ENCODE measurements at regions not wholly inside any gene's neighbourhood (a gene's known extent, or its start where the extent isn't known, plus 50 kb on each side); places are given as distances from the start of the nearest gene placed in this dataset.

DNA sequence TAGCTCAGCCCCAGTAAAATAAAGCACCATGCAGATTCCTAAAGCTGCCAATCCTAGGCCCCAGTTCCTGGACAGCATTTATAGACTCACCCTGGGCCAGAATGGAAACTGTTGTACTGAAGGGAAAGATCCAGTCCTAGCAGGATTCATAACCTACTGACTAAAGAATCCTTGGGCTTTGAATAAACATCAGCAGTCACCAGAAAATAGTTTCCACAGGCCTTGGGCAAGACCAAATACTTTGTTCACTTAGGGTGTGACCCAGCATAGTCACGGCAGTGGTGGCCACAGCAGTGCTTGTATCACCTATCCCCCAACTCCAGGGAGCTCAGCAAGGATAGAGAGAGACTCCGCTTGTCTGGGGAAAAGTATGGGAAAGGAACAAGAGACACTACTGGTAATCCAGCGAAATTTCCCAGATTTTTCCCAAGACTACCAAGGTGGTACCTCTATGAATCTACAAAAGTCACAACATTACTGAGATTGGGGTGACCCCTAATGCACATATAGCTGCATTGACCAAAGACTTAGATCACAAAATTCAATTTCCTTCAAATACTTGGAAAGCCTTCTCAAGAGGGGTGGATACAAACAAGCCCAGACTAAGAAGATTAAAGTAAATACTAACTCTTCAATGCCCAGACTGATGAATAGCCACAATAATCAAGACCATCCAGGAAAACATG lies 748.1 kb upstream of the LRATD1 start:
- Mint-ChIP-seq H3K27ac (no peak overlapping the region), H3K36me3 (no peaks in the 10 kb centered on the region), H3K4me1 (no peaks in the 10 kb centered on the region), H3K27me3 (no peaks in the 10 kb centered on the region), H3K9me3 (peaks cover 0 to 9% (median 3%) of the 10 kb centered on the region in 3 donors), H3K4me3 (no peak overlapping the region)
- Histone ChIP-seq H3K9me3 (no peaks in the 10 kb centered on the region), H3K27ac (ENCODE audit: low read length) (no peak overlapping the region), H3K36me3 (ENCODE audit: control insufficient read depth in 2 of 2, extremely low read depth in 1 of 2, insufficient read depth in 1 of 2, low read length in 1 of 2) (no peaks in the 10 kb centered on the region), H3K27me3 (replicated peaks in 1 of 2; ENCODE audit: control insufficient read depth in 2 of 2, extremely low read depth in 1 of 2, insufficient read depth in 2 of 2, low read length in 1 of 2) (no peaks in the 10 kb centered on the region), H3K4me3 (ENCODE audit: control insufficient read depth in 1 of 2, extremely low read depth in 1 of 2, low read length in 1 of 2) (no peak overlapping the region), H3K4me1 (ENCODE audit: control insufficient read depth in 1 of 2, extremely low read depth in 1 of 2, insufficient read depth in 2 of 2, low read length in 2 of 2) (no peaks in the 10 kb centered on the region)
- POLR2A ChIA-PET, result no interaction called here
- no CpG with 5 or more reads among the region's 3 CpGs for WGBS (ENCODE audit: insufficient coverage)
- CTCF ChIA-PET, result no interaction called here
- ATAC-seq (replicated peaks in 1 of 4) (no peak), DNase-seq (no peak)

DNA sequence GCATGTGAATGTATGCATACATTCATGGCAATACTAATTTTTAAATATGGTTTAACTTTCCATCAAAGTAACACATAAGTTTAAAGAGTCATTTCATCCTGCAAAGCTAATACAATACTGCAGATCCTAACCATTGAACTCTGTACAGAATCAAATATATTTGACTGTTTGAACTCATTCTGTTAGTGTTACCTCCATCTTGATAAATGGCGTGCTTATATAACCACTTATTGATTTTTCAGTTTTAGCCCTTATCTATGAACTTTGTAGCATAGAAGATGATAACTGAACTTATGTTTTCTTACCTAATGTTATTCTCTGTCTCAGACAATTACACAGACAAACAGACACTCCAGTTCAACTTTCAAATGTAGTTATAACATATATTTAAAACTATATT lies 731.0 kb upstream of the LRATD1 start:
- ATAC-seq (replicated peaks in 1 of 4) (no peak), DNase-seq (no peak)
- Histone ChIP-seq H3K4me3 (ENCODE audit: control insufficient read depth in 1 of 2, extremely low read depth in 1 of 2, low read length in 1 of 2) (no peak overlapping the region), H3K9me3 (no peaks in the 10 kb centered on the region), H3K4me1 (ENCODE audit: control insufficient read depth in 1 of 2, extremely low read depth in 1 of 2, insufficient read depth in 2 of 2, low read length in 2 of 2) (no peaks in the 10 kb centered on the region), H3K27ac (ENCODE audit: low read length) (no peak overlapping the region), H3K27me3 (replicated peaks in 1 of 2; ENCODE audit: control insufficient read depth in 2 of 2, extremely low read depth in 1 of 2, insufficient read depth in 2 of 2, low read length in 1 of 2) (no peaks in the 10 kb centered on the region), H3K36me3 (ENCODE audit: control insufficient read depth in 2 of 2, extremely low read depth in 1 of 2, insufficient read depth in 1 of 2, low read length in 1 of 2) (no peaks in the 10 kb centered on the region)
- no peak overlapping the region for H3K4me3 Mint-ChIP-seq
- peaks cover 0 to 7% (median 6%) of the 10 kb centered on the region in 3 donors for H3K9me3 Mint-ChIP-seq
- H3K36me3 Mint-ChIP-seq, result no peaks in the 10 kb centered on the region
- CTCF ChIA-PET, result interaction anchor here in 1 of 2 donors (0.9 kb wide), 1 partner anchor 39 kb away, joined by 3 read pairs; no protein-coding TSS in a partner anchor
- no CpG with 5 or more reads among the region's 1 CpG for WGBS (ENCODE audit: insufficient coverage)
- H3K27ac Mint-ChIP-seq, result no peak overlapping the region
- no peaks in the 10 kb centered on the region for H3K4me1 Mint-ChIP-seq
- POLR2A ChIA-PET, result no interaction called here
- H3K27me3 Mint-ChIP-seq, result no peaks in the 10 kb centered on the region

DNA sequence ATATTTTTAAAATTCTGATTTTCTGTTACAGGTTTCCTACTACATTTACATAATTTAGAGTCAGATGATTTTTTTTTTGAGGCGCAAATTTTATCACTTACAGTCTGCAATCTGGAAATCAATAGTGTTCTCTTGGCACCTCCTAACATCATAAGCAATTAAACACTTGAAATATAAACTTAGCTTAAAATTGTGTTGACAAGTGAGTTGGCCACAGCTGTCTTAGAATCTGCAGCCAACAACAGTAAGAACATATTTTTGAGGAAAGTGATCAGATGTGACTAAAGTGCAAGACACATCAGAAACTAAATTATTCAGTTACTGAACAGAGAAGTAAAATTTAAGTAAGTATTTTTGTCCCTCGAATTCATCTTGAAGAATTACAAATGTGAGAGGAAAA lies 726.7 kb upstream of the LRATD1 start:
- H3K36me3 ChIP-seq (ENCODE audit: control insufficient read depth in 2 of 2, extremely low read depth in 1 of 2, insufficient read depth in 1 of 2, low read length in 1 of 2), result no peaks in the 10 kb centered on the region
- ATAC-seq (replicated peaks in 1 of 4) (no peak), DNase-seq (no peak)
- H3K27ac Mint-ChIP-seq, result no peak overlapping the region
- H3K27ac ChIP-seq (ENCODE audit: low read length), result no peak overlapping the region
- POLR2A ChIA-PET, result no interaction called here
- H3K27me3 Mint-ChIP-seq, result no peaks in the 10 kb centered on the region
- no peaks in the 10 kb centered on the region for H3K4me1 ChIP-seq (ENCODE audit: control insufficient read depth in 1 of 2, extremely low read depth in 1 of 2, insufficient read depth in 2 of 2, low read length in 2 of 2)
- H3K4me3 ChIP-seq (ENCODE audit: control insufficient read depth in 1 of 2, extremely low read depth in 1 of 2, low read length in 1 of 2), result no peak overlapping the region
- no CpG with 5 or more reads among the region's 2 CpGs for WGBS (ENCODE audit: insufficient coverage)
- H3K9me3 Mint-ChIP-seq, result peaks cover 0 to 4% (median 3%) of the 10 kb centered on the region in 3 donors
- CTCF ChIA-PET, result no interaction called here
- no peaks in the 10 kb centered on the region for H3K36me3 Mint-ChIP-seq
- no peaks in the 10 kb centered on the region for H3K9me3 ChIP-seq
- H3K4me3 Mint-ChIP-seq, result no peak overlapping the region
- no peaks in the 10 kb centered on the region for H3K4me1 Mint-ChIP-seq
- H3K27me3 ChIP-seq (replicated peaks in 1 of 2; ENCODE audit: control insufficient read depth in 2 of 2, extremely low read depth in 1 of 2, insufficient read depth in 2 of 2, low read length in 1 of 2), result no peaks in the 10 kb centered on the region

DNA sequence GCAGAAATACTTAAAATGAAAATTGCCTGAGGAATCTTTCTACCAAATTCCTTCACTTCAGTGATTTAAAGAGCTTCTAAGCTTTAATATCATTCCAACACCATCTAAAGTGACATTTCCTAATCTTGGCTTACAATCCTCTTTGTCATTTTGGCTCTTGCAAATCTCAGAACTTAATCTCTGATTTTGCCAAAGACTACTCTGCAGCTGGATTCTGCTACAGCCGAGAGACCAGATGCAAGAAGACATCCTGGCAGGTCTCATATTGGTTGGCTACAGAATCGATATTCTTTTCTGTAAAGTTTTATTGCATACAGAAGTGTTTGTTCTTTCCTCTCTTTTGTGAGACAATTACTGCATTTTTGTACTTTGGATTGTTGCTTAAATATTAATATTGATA lies 716.5 kb upstream of the LRATD1 start:
- ATAC-seq (replicated peaks in 1 of 4), result no peak
- no peaks in the 10 kb centered on the region for H3K36me3 Mint-ChIP-seq
- no peak overlapping the region for H3K4me3 Mint-ChIP-seq
- no peaks in the 10 kb centered on the region for H3K27me3 ChIP-seq (replicated peaks in 1 of 2; ENCODE audit: control insufficient read depth in 2 of 2, extremely low read depth in 1 of 2, insufficient read depth in 2 of 2, low read length in 1 of 2)
- H3K27me3 Mint-ChIP-seq, result no peaks in the 10 kb centered on the region
- H3K27ac ChIP-seq (ENCODE audit: low read length), result no peak overlapping the region
- no peak for DNase-seq
- WGBS (ENCODE audit: insufficient coverage), result no CpG with 5 or more reads among the region's 2 CpGs
- H3K9me3 Mint-ChIP-seq, result peaks cover 4 to 13% (median 12%) of the 10 kb centered on the region in 3 donors
- no peak overlapping the region for H3K27ac Mint-ChIP-seq
- ChIA-PET CTCF (no interaction called here), POLR2A (no interaction called here)
- H3K4me1 ChIP-seq (ENCODE audit: control insufficient read depth in 1 of 2, extremely low read depth in 1 of 2, insufficient read depth in 2 of 2, low read length in 2 of 2), result no peaks in the 10 kb centered on the region
- no peaks in the 10 kb centered on the region for H3K4me1 Mint-ChIP-seq
- no peaks in the 10 kb centered on the region for H3K9me3 ChIP-seq
- H3K36me3 ChIP-seq (ENCODE audit: control insufficient read depth in 2 of 2, extremely low read depth in 1 of 2, insufficient read depth in 1 of 2, low read length in 1 of 2), result no peaks in the 10 kb centered on the region
- no peak overlapping the region for H3K4me3 ChIP-seq (ENCODE audit: control insufficient read depth in 1 of 2, extremely low read depth in 1 of 2, low read length in 1 of 2)

DNA sequence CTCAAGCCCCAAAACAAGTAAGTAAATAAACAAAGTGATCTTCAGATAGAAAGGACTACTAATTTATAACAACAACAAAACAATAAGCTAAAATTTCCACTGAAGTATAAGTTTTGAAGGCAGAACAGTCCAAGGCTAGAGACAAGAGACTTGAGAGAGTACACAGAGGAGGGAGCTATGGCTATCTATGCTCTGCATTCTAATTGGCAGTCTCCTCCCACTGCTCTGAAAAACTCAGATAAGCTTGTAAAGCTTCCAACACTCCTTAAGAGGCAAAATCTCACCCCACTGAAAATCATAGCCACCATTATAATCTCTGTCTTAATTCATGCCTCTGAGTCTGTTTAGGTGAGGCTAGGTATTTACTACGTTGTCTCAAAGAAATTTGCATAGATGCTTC lies 714.6 kb upstream of the LRATD1 start:
- Mint-ChIP-seq H3K27me3 (no peaks in the 10 kb centered on the region), H3K27ac (no peak overlapping the region), H3K4me1 (no peaks in the 10 kb centered on the region), H3K4me3 (no peak overlapping the region), H3K9me3 (peaks cover 8 to 23% (median 12%) of the 10 kb centered on the region in 3 donors), H3K36me3 (no peaks in the 10 kb centered on the region)
- ChIA-PET CTCF (no interaction called here), POLR2A (no interaction called here)
- Histone ChIP-seq H3K27me3 (replicated peaks in 1 of 2; ENCODE audit: control insufficient read depth in 2 of 2, extremely low read depth in 1 of 2, insufficient read depth in 2 of 2, low read length in 1 of 2) (no peaks in the 10 kb centered on the region), H3K27ac (ENCODE audit: low read length) (no peak overlapping the region), H3K4me3 (ENCODE audit: control insufficient read depth in 1 of 2, extremely low read depth in 1 of 2, low read length in 1 of 2) (no peak overlapping the region), H3K36me3 (ENCODE audit: control insufficient read depth in 2 of 2, extremely low read depth in 1 of 2, insufficient read depth in 1 of 2, low read length in 1 of 2) (no peaks in the 10 kb centered on the region), H3K9me3 (no peaks in the 10 kb centered on the region), H3K4me1 (ENCODE audit: control insufficient read depth in 1 of 2, extremely low read depth in 1 of 2, insufficient read depth in 2 of 2, low read length in 2 of 2) (no peaks in the 10 kb centered on the region)
- no CpG with 5 or more reads among the region's 1 CpG for WGBS (ENCODE audit: insufficient coverage)
- no peak for ATAC-seq (replicated peaks in 1 of 4)
- DNase-seq, result no peak

DNA sequence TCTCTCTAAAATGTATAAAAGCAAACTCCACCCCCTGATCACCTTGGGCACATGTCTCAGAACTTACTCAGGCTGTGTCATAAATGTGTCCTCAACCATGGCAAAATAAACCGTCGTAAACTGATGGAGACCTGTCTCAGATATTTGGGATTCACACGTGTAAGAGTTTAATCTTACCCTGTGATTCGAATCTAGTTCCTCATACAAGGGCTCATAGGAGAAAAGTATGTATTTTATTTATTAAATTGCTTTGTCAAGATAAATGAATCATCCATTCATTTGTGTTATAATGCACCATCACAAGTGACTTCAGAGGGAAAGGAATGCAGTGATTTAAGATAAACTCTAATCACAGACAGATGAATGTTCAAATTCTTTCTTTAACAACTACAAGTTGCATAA lies 712.5 kb upstream of the LRATD1 start:
- DNase-seq (no peak), ATAC-seq (replicated peaks in 1 of 4) (no peak)
- no peak overlapping the region for H3K4me3 ChIP-seq (ENCODE audit: control insufficient read depth in 1 of 2, extremely low read depth in 1 of 2, low read length in 1 of 2)
- no peak overlapping the region for H3K4me3 Mint-ChIP-seq
- no peaks in the 10 kb centered on the region for H3K9me3 ChIP-seq
- H3K36me3 ChIP-seq (ENCODE audit: control insufficient read depth in 2 of 2, extremely low read depth in 1 of 2, insufficient read depth in 1 of 2, low read length in 1 of 2), result no peaks in the 10 kb centered on the region
- ChIA-PET POLR2A (no interaction called here), CTCF (no interaction called here)
- peaks cover 8 to 31% (median 10%) of the 10 kb centered on the region in 3 donors for H3K9me3 Mint-ChIP-seq
- no peaks in the 10 kb centered on the region for H3K27me3 Mint-ChIP-seq
- WGBS (ENCODE audit: insufficient coverage), result 94% methylated on average over 2 of the region's 4 CpGs
- no peaks in the 10 kb centered on the region for H3K27me3 ChIP-seq (replicated peaks in 1 of 2; ENCODE audit: control insufficient read depth in 2 of 2, extremely low read depth in 1 of 2, insufficient read depth in 2 of 2, low read length in 1 of 2)
- no peaks in the 10 kb centered on the region for H3K36me3 Mint-ChIP-seq
- no peak overlapping the region for H3K27ac ChIP-seq (ENCODE audit: low read length)
- H3K4me1 ChIP-seq (ENCODE audit: control insufficient read depth in 1 of 2, extremely low read depth in 1 of 2, insufficient read depth in 2 of 2, low read length in 2 of 2), result no peaks in the 10 kb centered on the region
- H3K27ac Mint-ChIP-seq, result no peak overlapping the region
- no peaks in the 10 kb centered on the region for H3K4me1 Mint-ChIP-seq

DNA sequence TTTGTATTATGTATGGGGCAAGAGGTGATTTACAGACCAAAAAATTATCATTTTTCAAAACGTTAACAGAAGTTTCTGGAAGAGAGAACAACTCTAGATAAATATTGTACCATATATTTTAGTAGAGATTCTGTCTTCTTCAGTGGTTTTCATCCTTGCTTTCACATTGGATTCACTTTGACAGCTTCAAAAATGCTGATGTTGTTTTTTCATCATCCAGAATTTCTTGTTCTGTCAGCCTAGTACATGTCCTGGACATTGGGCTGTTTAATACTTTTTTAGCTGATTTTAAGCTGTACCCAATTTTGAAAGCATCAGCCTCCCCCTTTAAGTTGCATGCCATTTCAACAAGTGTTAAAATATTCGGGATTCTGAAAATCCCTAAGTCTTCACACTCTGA lies 711.3 kb upstream of the LRATD1 start:
- H3K9me3 Mint-ChIP-seq, result peaks cover 8 to 31% (median 10%) of the 10 kb centered on the region in 3 donors
- ATAC-seq (replicated peaks in 1 of 4), result no peak
- Histone ChIP-seq H3K4me1 (ENCODE audit: control insufficient read depth in 1 of 2, extremely low read depth in 1 of 2, insufficient read depth in 2 of 2, low read length in 2 of 2) (no peaks in the 10 kb centered on the region), H3K4me3 (ENCODE audit: control insufficient read depth in 1 of 2, extremely low read depth in 1 of 2, low read length in 1 of 2) (no peak overlapping the region), H3K27ac (ENCODE audit: low read length) (no peak overlapping the region), H3K36me3 (ENCODE audit: control insufficient read depth in 2 of 2, extremely low read depth in 1 of 2, insufficient read depth in 1 of 2, low read length in 1 of 2) (no peaks in the 10 kb centered on the region), H3K27me3 (replicated peaks in 1 of 2; ENCODE audit: control insufficient read depth in 2 of 2, extremely low read depth in 1 of 2, insufficient read depth in 2 of 2, low read length in 1 of 2) (no peaks in the 10 kb centered on the region), H3K9me3 (no peaks in the 10 kb centered on the region)
- no CpG with 5 or more reads among the region's 2 CpGs for WGBS (ENCODE audit: insufficient coverage)
- CTCF ChIA-PET, result no interaction called here
- H3K27ac Mint-ChIP-seq, result no peak overlapping the region
- no peaks in the 10 kb centered on the region for H3K27me3 Mint-ChIP-seq
- POLR2A ChIA-PET, result no interaction called here
- DNase-seq, result no peak
- no peaks in the 10 kb centered on the region for H3K4me1 Mint-ChIP-seq
- H3K4me3 Mint-ChIP-seq, result no peak overlapping the region
- H3K36me3 Mint-ChIP-seq, result no peaks in the 10 kb centered on the region

All from T-cell (primary cell).